OCI-LY3 (cell line): ENCODE measurements at regions not wholly inside any gene's neighbourhood (a gene's known extent, or its start where the extent isn't known, plus 50 kb on each side); places are given as distances from the start of the nearest gene placed in this dataset.

Source experiments
- H2AFZ ChIP-seq: fragments of 200-600, 300-600 bp; shearing (Covaris generic); 2 replicates; pipeline ENCODE4 v1.6.0; 2014; ENCODE audit warnings: antibody characterized with exemption, low read depth, low read length
- H3K27ac ChIP-seq: fragments of 200-600, 300-600 bp; sonication (generic); 2 replicates; pipeline ENCODE4 v1.5.1; 2014; ENCODE audit warnings: mild to moderate bottlenecking, low read length, moderate library complexity, mixed read lengths
- H3K27me3 ChIP-seq: fragments of 200-600, 300-600 bp; sonication (generic); 2 replicates; pipeline ENCODE4 v1.6.1; 2014; ENCODE audit warnings: low read depth, low read length, mixed read lengths
- H3K36me3 ChIP-seq: fragments of 200-600, 300-600 bp; sonication (generic); replicated peaks from 2 replicates; pipeline ENCODE3; 2014; ENCODE audit warnings: low read depth, low read length, mixed read lengths
- H3K4me1 ChIP-seq: fragments of 300-600, 200-600 bp; sonication (generic); 2 replicates; pipeline ENCODE4 v1.6.1; 2014; ENCODE audit warnings: low read length, mixed read lengths
- H3K4me2 ChIP-seq: fragments of 200-600, 300-600 bp; sonication (generic); 2 replicates; pipeline ENCODE4 v1.6.1; 2014; ENCODE audit warnings: low read length, mixed read lengths
- H3K4me3 ChIP-seq: fragments of 300-600, 200-600 bp; sonication (generic); 2 replicates; pipeline ENCODE4 v1.5.1; 2014; ENCODE audit warnings: antibody characterized with exemption, mild to moderate bottlenecking, low read length, moderate library complexity
- H3K79me2 ChIP-seq: fragments of 300-600, 200-600 bp; shearing (Covaris generic); 2 replicates; pipeline ENCODE4 v1.6.1; 2014; ENCODE audit warnings: mild to moderate bottlenecking, low read length, mixed read lengths
- H3K9ac ChIP-seq: fragments of 300-600, 200-600 bp; shearing (Covaris generic); 2 replicates; pipeline ENCODE4 v1.6.0; 2014; ENCODE audit warnings: mild to moderate bottlenecking, low read length, moderate library complexity
- H3K9me3 ChIP-seq: fragments of 200-600, 300-600 bp; shearing (Covaris generic); 2 replicates; pipeline ENCODE4 v1.6.1; 2014; ENCODE audit warnings: low read length, mixed read lengths; ENCODE audit not compliant: insufficient read depth
- H4K20me1 ChIP-seq: fragments of 200-600, 300-600 bp; sonication (generic); 2 replicates; pipeline ENCODE4 v1.6.1; 2016; ENCODE audit warnings: low read length, mixed read lengths; ENCODE audit not compliant: insufficient read depth
- CTCF ChIP-seq: fragments of 200-600, 300-600 bp; sonication (generic); IDR thresholded peaks from 2 replicates; pipeline ENCODE4 v1.5.1; 2014; ENCODE audit warnings: antibody characterized with exemption, low read length, low read depth
- EZH2phosphoT487 ChIP-seq: fragments of 200-600 bp; shearing (Covaris generic); IDR thresholded peaks from 2 replicates; pipeline ENCODE4 v1.6.1; 2018; ENCODE audit warnings: antibody characterized with exemption, mixed run types, low read depth

- H3K4me1 ChIP-seq, result peaks cover 2% of the 10 kb centered on the region
- no peaks in the 10 kb centered on the region for H3K36me3 ChIP-seq
- no peak overlapping the region for H2AFZ ChIP-seq
- H3K27ac ChIP-seq, result no peak overlapping the region
- no peak overlapping the region for H3K4me2 ChIP-seq
- no peak overlapping the region for H3K4me3 ChIP-seq
- no peak overlapping the region for H3K9ac ChIP-seq
- no peaks in the 10 kb centered on the region for H3K27me3 ChIP-seq
- H3K79me2 ChIP-seq, result no peaks in the 10 kb centered on the region
- no peaks in the 10 kb centered on the region for H3K9me3 ChIP-seq
- H4K20me1 ChIP-seq, result no peaks in the 10 kb centered on the region
- TF ChIP-seq CTCF (no peak), EZH2phosphoT487 (no peak)
These were observed 106.8 kb upstream of the FRMD6 start for GRCh38 chr14:51544901-51545300.

- no peak overlapping the region for H3K4me2 ChIP-seq
- no peak overlapping the region for H3K4me3 ChIP-seq
- TF ChIP-seq CTCF (no peak), EZH2phosphoT487 (no peak)
- no peaks in the 10 kb centered on the region for H3K9me3 ChIP-seq
- no peak overlapping the region for H2AFZ ChIP-seq
- H3K27me3 ChIP-seq, result no peaks in the 10 kb centered on the region
- H3K27ac ChIP-seq, result no peak overlapping the region
- no peaks in the 10 kb centered on the region for H3K79me2 ChIP-seq
- H3K9ac ChIP-seq, result no peak overlapping the region
- no peaks in the 10 kb centered on the region for H3K36me3 ChIP-seq
- H4K20me1 ChIP-seq, result no peaks in the 10 kb centered on the region
- H3K4me1 ChIP-seq, result no peaks in the 10 kb centered on the region
These were observed 106.3 kb upstream of the FRMD6 start for GRCh38 chr14:51545396-51545795.

GRCh38 chr14:51546099-51546498 is 105.6 kb upstream of the FRMD6 start:
- no peak overlapping the region for H3K4me3 ChIP-seq
- no peaks in the 10 kb centered on the region for H3K9me3 ChIP-seq
- H3K4me2 ChIP-seq, result no peak overlapping the region
- no peak overlapping the region for H3K9ac ChIP-seq
- H3K27me3 ChIP-seq, result no peaks in the 10 kb centered on the region
- no peak overlapping the region for H3K27ac ChIP-seq
- H3K4me1 ChIP-seq, result no peaks in the 10 kb centered on the region
- H3K79me2 ChIP-seq, result no peaks in the 10 kb centered on the region
- no peaks in the 10 kb centered on the region for H4K20me1 ChIP-seq
- H3K36me3 ChIP-seq, result no peaks in the 10 kb centered on the region
- TF ChIP-seq CTCF, result no peak
- TF ChIP-seq EZH2phosphoT487, result no peak
- no peak overlapping the region for H2AFZ ChIP-seq

- H3K79me2 ChIP-seq, result no peaks in the 10 kb centered on the region
- H3K9ac ChIP-seq, result no peak overlapping the region
- no peaks in the 10 kb centered on the region for H3K4me1 ChIP-seq
- H3K36me3 ChIP-seq, result no peaks in the 10 kb centered on the region
- H3K27ac ChIP-seq, result no peak overlapping the region
- H3K27me3 ChIP-seq, result no peaks in the 10 kb centered on the region
- no peak overlapping the region for H3K4me3 ChIP-seq
- TF ChIP-seq CTCF (no peak), EZH2phosphoT487 (no peak)
- no peaks in the 10 kb centered on the region for H3K9me3 ChIP-seq
- H3K4me2 ChIP-seq, result no peak overlapping the region
- H4K20me1 ChIP-seq, result no peaks in the 10 kb centered on the region
- no peak overlapping the region for H2AFZ ChIP-seq
These were observed 105.0 kb upstream of the FRMD6 start for GRCh38 chr14:51546603-51547258.
